NCI-H82 (cell line): ENCODE measurements at regions not wholly inside any gene's neighbourhood (a gene's known extent, or its start where the extent isn't known, plus 50 kb on each side); places are given as distances from the start of the nearest gene placed in this dataset.

Source experiments
- DNase-seq: peaks from one replicate; lab custom pipeline; 2025; lab: John Stamatoyannopoulos, UW

GRCh38 chr9:18149471-18150011 is 324.4 kb upstream of the ADAMTSL1 start:
- no peak for DNase-seq

GRCh38 chr9:18154661-18155060 is 319.3 kb upstream of the ADAMTSL1 start:
- no peak for DNase-seq

GRCh38 chr9:18159254-18159653 is 314.7 kb upstream of the ADAMTSL1 start:
- DNase-seq: no peak

GRCh38 chr9:18163146-18163545 is 310.8 kb upstream of the ADAMTSL1 start:
- DNase-seq: no peak

GRCh38 chr9:18167733-18168132 is 306.2 kb upstream of the ADAMTSL1 start:
- no peak for DNase-seq

- DNase-seq: no peak
These were observed 300.0 kb upstream of the ADAMTSL1 start for GRCh38 chr9:18173923-18174322.

- DNase-seq: no peak
These were observed 291.3 kb upstream of the ADAMTSL1 start for GRCh38 chr9:18182636-18183035.

- DNase-seq: no peak
These were observed 290.0 kb upstream of the ADAMTSL1 start for GRCh38 chr9:18183974-18184373.

- DNase-seq: no peak
These were observed 289.6 kb upstream of the ADAMTSL1 start for GRCh38 chr9:18184401-18184800.

- no peak for DNase-seq
These were observed 288.8 kb upstream of the ADAMTSL1 start for GRCh38 chr9:18185196-18185595.

GRCh38 chr9:18188971-18189370 is 285.0 kb upstream of the ADAMTSL1 start:
- DNase-seq: peak; percentile 31

- peak; percentile 2 for DNase-seq
These were observed 283.9 kb upstream of the ADAMTSL1 start for GRCh38 chr9:18189871-18190670.

GRCh38 chr9:18190671-18191374 is 283.1 kb upstream of the ADAMTSL1 start:
- no peak for DNase-seq

- no peak for DNase-seq
These were observed 279.6 kb upstream of the ADAMTSL1 start for GRCh38 chr9:18194316-18194715.

GRCh38 chr9:18195223-18195622 is 278.7 kb upstream of the ADAMTSL1 start:
- DNase-seq: no peak

GRCh38 chr9:18202924-18203323 is 271.0 kb upstream of the ADAMTSL1 start:
- DNase-seq: no peak

- no peak for DNase-seq
These were observed 266.2 kb upstream of the ADAMTSL1 start for GRCh38 chr9:18207735-18208134.

GRCh38 chr9:18208166-18209059 is 265.5 kb upstream of the ADAMTSL1 start:
- peak; percentile 67 for DNase-seq

- no peak for DNase-seq
These were observed 258.3 kb upstream of the ADAMTSL1 start for GRCh38 chr9:18215626-18216025.

- DNase-seq: no peak
These were observed 257.6 kb upstream of the ADAMTSL1 start for GRCh38 chr9:18216376-18216775.

- DNase-seq: no peak
These were observed 245.9 kb upstream of the ADAMTSL1 start for GRCh38 chr9:18228101-18228500.

GRCh38 chr9:18229992-18230676 is 243.8 kb upstream of the ADAMTSL1 start:
- no peak for DNase-seq
